Panc1 (cell line): ENCODE measurements at regions not wholly inside any gene's neighbourhood (a gene's known extent, or its start where the extent isn't known, plus 50 kb on each side); places are given as distances from the start of the nearest gene placed in this dataset.

Experiments used
- CTCF ChIP-seq: fragments of 450-650 bp; IDR thresholded peaks from 2 replicates; pipeline ENCODE4 v1.5.1; 2017; ENCODE audit warnings: mild to moderate bottlenecking
- POLR2AphosphoS5 ChIP-seq: IDR thresholded peaks from 2 replicates; pipeline ENCODE4 v1.6.1; 2012; ENCODE audit warnings: mild to moderate bottlenecking, low read depth, low read length, moderate library complexity
- REST ChIP-seq, 2 experiments: IDR thresholded peaks; 2 replicates each; pipeline ENCODE4 v1.6.1; 2011 to 2012; ENCODE audit warnings: low read depth in 2 of 2, control low read depth in 1 of 2, low read length in 1 of 2, mild to moderate bottlenecking in 1 of 2, moderate library complexity in 1 of 2; ENCODE audit not compliant: insufficient read depth in 1 of 2

GRCh38 chr20:54707801-54708200 is 232.4 kb downstream of the DOK5 start:
- TF ChIP-seq CTCF (no peak), POLR2AphosphoS5 (no peak), REST (IDR thresholded peaks at IDR 0.05; ENCODE audit: insufficient read depth in 1 of 2, low read depth in 2 of 2, low read length in 1 of 2) (no peak)
